ENCODE measurements at regions not wholly inside any gene's neighbourhood (a gene's known extent, or its start where the extent isn't known, plus 50 kb on each side); places are given as distances from the start of the nearest gene placed in this dataset.
A peak's percentile ranks its signal among the peaks of the same experiment; 100 is the strongest.

- intact Hi-C loops (cut with DNase I) = no loop called here
- 80 to 92% (median 89%) methylated on average over 8 of the region's 8 CpGs for WGBS, 4 donors
Observed at GRCh38 chr9:107669422-107669821, 179.9 kb upstream of the KLF4 start.

DNA sequence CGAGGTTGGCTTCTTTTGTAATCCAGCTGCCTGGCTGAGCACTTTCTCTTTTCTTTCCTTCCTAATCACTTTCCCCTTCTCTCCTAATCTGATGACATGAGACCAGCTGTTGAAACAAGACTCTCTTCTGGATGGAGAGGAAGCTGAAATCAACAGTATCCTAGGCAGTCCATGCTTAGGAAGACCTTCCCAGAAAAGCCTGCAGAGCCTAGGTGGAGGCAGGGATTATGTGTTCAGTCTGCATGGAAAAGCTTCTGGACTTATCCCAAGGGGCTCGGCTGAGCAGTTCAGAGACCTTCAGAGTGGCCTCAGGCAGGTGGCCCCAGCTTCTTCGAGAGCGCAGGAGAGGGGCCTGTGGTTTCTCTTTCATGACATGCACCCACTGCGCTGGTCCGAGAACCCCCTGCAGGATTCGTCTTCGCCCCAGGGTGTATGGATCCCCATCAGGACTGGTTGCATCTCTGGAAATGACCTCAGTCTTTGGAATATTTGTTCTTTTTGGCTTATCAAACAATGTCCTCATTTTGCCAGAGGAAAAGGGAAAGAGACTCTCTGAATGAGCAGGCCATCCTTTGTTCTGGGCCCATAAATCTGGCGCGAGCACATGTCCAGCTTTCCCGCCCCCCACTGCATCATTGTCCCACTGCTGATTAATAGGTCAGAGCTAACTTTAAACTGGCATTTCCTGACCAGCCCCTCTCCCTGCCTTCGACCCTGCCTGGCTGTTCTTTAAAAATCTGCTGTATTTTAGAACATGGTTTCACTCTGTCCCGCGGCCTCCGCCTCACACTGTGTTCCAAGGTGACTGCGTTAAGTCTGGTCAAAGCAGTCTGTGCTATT lies 177.9 kb upstream of the KLF4 start:
- no peaks in the 10 kb centered on the region for H3K27me3 ChIP-seq
- H3K9me3 ChIP-seq (replicated peaks in 1 of 3) = no peaks in the 10 kb centered on the region
- H3K4me3 ChIP-seq = no peak overlapping the region
- TF ChIP-seq CTCF (IDR thresholded peaks at IDR 0.05) (no peak), POLR2A (IDR thresholded peaks at IDR 0.05) (peak in 1 of 2 donors; percentile 20)
- intact Hi-C loops (cut with DNase I) = no loop called here
- peak in 3 of 7 donors; percentile 46 to 76 (median 58) for DNase-seq
- 72 to 83% (median 77%) methylated on average over 14 to 16 of the region's 16 CpGs for WGBS, 4 donors
- peak overlapping the region in 1 of 5 donors; percentile 69 for H3K27ac ChIP-seq
- H3K4me1 ChIP-seq (replicated peaks in 1 of 2) = no peaks in the 10 kb centered on the region
- no peaks in the 10 kb centered on the region for H3K36me3 ChIP-seq (replicated peaks in 1 of 2)

More at GRCh38 chr9:107669422-107669821, 179.9 kb upstream of the KLF4 start:
- Histone ChIP-seq H3K36me3 (replicated peaks in 1 of 2) (no peaks in the 10 kb centered on the region), H3K4me1 (replicated peaks in 1 of 2) (no peaks in the 10 kb centered on the region), H3K4me3 (no peak overlapping the region), H3K27me3 (no peaks in the 10 kb centered on the region), H3K9me3 (replicated peaks in 1 of 3) (no peaks in the 10 kb centered on the region), H3K27ac (no peak overlapping the region)
- DNase-seq = no peak
- no peak for TF ChIP-seq POLR2A (IDR thresholded peaks at IDR 0.05)
- TF ChIP-seq CTCF (IDR thresholded peaks at IDR 0.05) = no peak

- no peaks in the 10 kb centered on the region for H3K36me3 ChIP-seq (replicated peaks in 1 of 2)
- H3K27ac ChIP-seq = no peak overlapping the region
- no peak for DNase-seq
- WGBS, 4 donors = 75 to 78% (median 77%) methylated on average over 4 of the region's 4 CpGs
- no peak overlapping the region for H3K4me3 ChIP-seq
- intact Hi-C loops (cut with DNase I) = no loop called here
- TF ChIP-seq POLR2A (IDR thresholded peaks at IDR 0.05) = no peak
- no peak for TF ChIP-seq CTCF (IDR thresholded peaks at IDR 0.05)
- no peaks in the 10 kb centered on the region for H3K4me1 ChIP-seq (replicated peaks in 1 of 2)
- no peaks in the 10 kb centered on the region for H3K9me3 ChIP-seq (replicated peaks in 1 of 3)
- no peaks in the 10 kb centered on the region for H3K27me3 ChIP-seq
Observed at GRCh38 chr9:107665057-107665456, 175.5 kb upstream of the KLF4 start.

DNA sequence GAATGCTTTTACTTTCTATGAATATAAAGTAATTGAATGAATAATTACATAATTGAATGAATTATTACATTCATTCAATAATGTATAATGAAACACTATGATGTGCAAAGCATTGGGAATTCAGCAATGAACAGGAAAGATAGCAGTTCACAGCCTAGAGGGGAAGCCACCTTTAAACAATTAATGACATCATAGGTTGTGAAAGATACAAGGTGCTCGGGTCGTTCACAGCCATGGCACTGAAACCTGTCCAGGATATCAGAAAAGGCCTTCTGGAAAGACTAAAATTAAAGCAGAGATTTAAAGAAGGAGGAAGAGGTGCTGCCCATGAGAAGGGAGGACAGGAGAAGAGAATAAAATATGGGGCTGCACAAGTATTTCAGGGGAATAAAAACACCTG lies 171.4 kb upstream of the KLF4 start:
- no peaks in the 10 kb centered on the region for H3K9me3 ChIP-seq (replicated peaks in 1 of 3)
- DNase-seq = no peak
- no peaks in the 10 kb centered on the region for H3K4me1 ChIP-seq (replicated peaks in 1 of 2)
- WGBS, 4 donors = 80 to 86% (median 84%) methylated on average over 2 of the region's 2 CpGs
- intact Hi-C loops (cut with DNase I) = no loop called here
- no peak for TF ChIP-seq CTCF (IDR thresholded peaks at IDR 0.05)
- no peak for TF ChIP-seq POLR2A (IDR thresholded peaks at IDR 0.05)
- no peaks in the 10 kb centered on the region for H3K27me3 ChIP-seq
- H3K36me3 ChIP-seq (replicated peaks in 1 of 2) = no peaks in the 10 kb centered on the region
- H3K27ac ChIP-seq = no peak overlapping the region
- no peak overlapping the region for H3K4me3 ChIP-seq

Data from adrenal gland (tissue), 9 donors.